IMR-90 (cell line): ENCODE measurements at regions not wholly inside any gene's neighbourhood (a gene's known extent, or its start where the extent isn't known, plus 50 kb on each side); places are given as distances from the start of the nearest gene placed in this dataset.

Source experiments
- ATAC-seq: fragments of 200-7000 bp; cut with Tn5 transposase; 2 replicates; pipeline ENCODE4 v1.9.1; 2020; ENCODE audit warnings: low read depth, mild to moderate bottlenecking, moderate library complexity
- BruUV-seq: library from RNA; stranded (reverse); fragments of 400-500 nt; replicated peaks from 2 replicates; lab custom pipeline; 2021; lab: Mats Ljungman, UMichigan
- CTCF ChIA-PET: fragments of 300-600 bp; formaldehyde crosslinking; extraction: SDS; loops from one replicate; lab custom pipeline; 2021; ENCODE audit warnings: antibody characterized with exemption; lab: Yijun Ruan, JAX
- POLR2A ChIA-PET: fragments of 300-600 bp; sonication (Branson Sonifier 250); formaldehyde crosslinking; loops from one replicate; lab custom pipeline; 2022; ENCODE audit warnings: antibody characterized with exemption; ENCODE audit not compliant: unreplicated experiment; lab: Charles Lee
- DNase-seq: peaks from one replicate; pipeline ENCODE4 v3.0.0; 2013
- H2AFZ ChIP-seq: replicated peaks from 2 replicates; pipeline ENCODE3; 2013; ENCODE audit warnings: low read length, mild to moderate bottlenecking; ENCODE audit not compliant: poor library complexity
- H2AK5ac ChIP-seq: 2 replicates; pipeline ENCODE4 v1.6.1; 2013; ENCODE audit warnings: low read depth, low read length, inconsistent platforms
- H2AK9ac ChIP-seq: replicated peaks from 2 replicates; pipeline ENCODE3; 2013; ENCODE audit warnings: mild to moderate bottlenecking, low read depth, low read length, moderate library complexity; ENCODE audit not compliant: poor library complexity
- H2BK120ac ChIP-seq: 2 replicates; pipeline ENCODE4 v1.6.1; 2013; ENCODE audit warnings: low read depth, low read length, inconsistent platforms
- H2BK15ac ChIP-seq: 3 replicates; pipeline ENCODE4 v1.6.1; 2013; ENCODE audit warnings: low read depth, low read length, inconsistent platforms
- H2BK20ac ChIP-seq: 2 replicates; pipeline ENCODE4 v1.6.1; 2013; ENCODE audit warnings: low read depth, mild to moderate bottlenecking, inconsistent platforms, low read length, moderate library complexity
- H2BK5ac ChIP-seq: 2 replicates; pipeline ENCODE4 v1.6.1; 2013; ENCODE audit warnings: mild to moderate bottlenecking, low read depth, low read length, inconsistent platforms; ENCODE audit not compliant: poor library complexity, severe bottlenecking
- H3K14ac ChIP-seq: replicated peaks from 2 replicates; pipeline ENCODE4 v1.6.1; 2013; ENCODE audit warnings: low read depth, low read length, inconsistent platforms
- H3K18ac ChIP-seq: 2 replicates; pipeline ENCODE4 v1.6.1; 2013; ENCODE audit warnings: low read depth, low read length, control low read depth
- H3K23ac ChIP-seq: 2 replicates; pipeline ENCODE4 v1.6.1; 2013; ENCODE audit warnings: low read depth, low read length, inconsistent platforms
- H3K27ac ChIP-seq: 2 replicates; pipeline ENCODE4 v1.5.1; 2013; ENCODE audit warnings: mild to moderate bottlenecking, control low read depth, low read length; ENCODE audit not compliant: insufficient read depth
- H3K27me3 ChIP-seq: 2 replicates; pipeline ENCODE4 v1.6.1; 2013; ENCODE audit warnings: low read length; ENCODE audit not compliant: control insufficient read depth, insufficient read depth
- H3K36me3 ChIP-seq: 2 replicates; pipeline ENCODE4 v1.6.1; 2013; ENCODE audit warnings: low read length, mixed read lengths; ENCODE audit not compliant: control insufficient read depth, insufficient read depth
- H3K4ac ChIP-seq: 2 replicates; pipeline ENCODE4 v1.6.1; 2013; ENCODE audit warnings: low read depth, low read length, inconsistent platforms
- H3K4me1 ChIP-seq: 2 replicates; pipeline ENCODE4 v1.6.1; 2013; ENCODE audit warnings: low read length, mixed read lengths; ENCODE audit not compliant: control insufficient read depth, insufficient read depth
- H3K4me2 ChIP-seq: 2 replicates; pipeline ENCODE4 v1.6.1; 2013; ENCODE audit warnings: low read depth, mild to moderate bottlenecking, control low read depth, low read length, moderate library complexity
- H3K4me3 ChIP-seq: 2 replicates; pipeline ENCODE4 v1.5.1; 2013; ENCODE audit warnings: low read depth, mild to moderate bottlenecking, control low read depth, low read length, moderate library complexity; ENCODE audit not compliant: insufficient read depth
- H3K56ac ChIP-seq: 2 replicates; pipeline ENCODE4 v1.6.1; 2013; ENCODE audit warnings: low read length, inconsistent platforms; ENCODE audit not compliant: insufficient read depth; ENCODE audit errors: extremely low read depth
- H3K79me1 ChIP-seq, 2 experiments: 2 replicates each; pipeline ENCODE4 v1.6.1; 2013; ENCODE audit warnings: low read length in 2 of 2, inconsistent platforms in 1 of 2, low read depth in 1 of 2
- H3K9ac ChIP-seq: 2 replicates; pipeline ENCODE4 v1.6.1; 2013; ENCODE audit warnings: low read depth, low read length, control low read depth
- H3K9me1 ChIP-seq: 2 replicates; pipeline ENCODE4 v1.6.1; 2013; ENCODE audit warnings: low read length, inconsistent platforms; ENCODE audit not compliant: insufficient read depth
- H3K9me3 ChIP-seq: 2 replicates; pipeline ENCODE4 v1.6.1; 2013; ENCODE audit warnings: low read length; ENCODE audit not compliant: control insufficient read depth, insufficient read depth
- H4K20me1 ChIP-seq: 2 replicates; pipeline ENCODE4 v1.6.1; 2013; ENCODE audit warnings: low read length, inconsistent platforms; ENCODE audit not compliant: insufficient read depth
- H4K5ac ChIP-seq: 2 replicates; pipeline ENCODE4 v1.6.1; 2013; ENCODE audit warnings: mild to moderate bottlenecking, low read depth, low read length, control low read depth
- H4K8ac ChIP-seq, 2 experiments: 2 replicates each; pipeline ENCODE4 v1.6.1; 2013; ENCODE audit warnings: low read depth in 2 of 2, low read length in 2 of 2, control low read depth in 1 of 2, inconsistent platforms in 1 of 2
- H4K91ac ChIP-seq: 2 replicates; pipeline ENCODE4 v1.6.1; 2013; ENCODE audit warnings: low read depth, low read length, inconsistent platforms; ENCODE audit not compliant: insufficient read depth
- CTCF ChIP-seq: conservative IDR thresholded peaks from 2 replicates; pipeline ENCODE4 v1.5.1; 2012; ENCODE audit warnings: mild to moderate bottlenecking, low read depth, low read length, improper control_type of control experiment
- MAFK ChIP-seq: IDR thresholded peaks from 2 replicates; pipeline ENCODE4 v1.6.1; 2012; ENCODE audit warnings: low read depth, low read length, improper control_type of control experiment
- MAZ ChIP-seq: IDR thresholded peaks from 2 replicates; pipeline ENCODE4 v1.6.1; 2012; ENCODE audit warnings: low read depth, mild to moderate bottlenecking, low read length, improper control_type of control experiment, moderate library complexity, borderline replicate concordance
- MXI1 ChIP-seq: IDR thresholded peaks from 2 replicates; pipeline ENCODE4 v1.6.1; 2012; ENCODE audit warnings: low read depth, mild to moderate bottlenecking, low read length, moderate library complexity, borderline replicate concordance
- NFE2L2 ChIP-seq: fragments of 150-350 bp; IDR thresholded peaks from 2 replicates; pipeline ENCODE4 v1.6.1; 2016; ENCODE audit warnings: low read depth, mild to moderate bottlenecking, low read length
- POLR2A ChIP-seq: IDR thresholded peaks from 2 replicates; pipeline ENCODE4 v1.6.1; 2012; ENCODE audit warnings: mild to moderate bottlenecking, low read depth, low read length
- RAD21 ChIP-seq: IDR thresholded peaks from 2 replicates; pipeline ENCODE4 v1.6.1; 2012; ENCODE audit warnings: low read length, improper control_type of control experiment
- SMC3 ChIP-seq: fragments of 150-350 bp; IDR thresholded peaks from 2 replicates; pipeline ENCODE4 v1.6.1; 2016; ENCODE audit warnings: low read depth, mild to moderate bottlenecking, antibody characterized with exemption, low read length, moderate library complexity
- WGBS, 2 experiments: methylation state at CpG; one replicate each; pipeline versions ENCODE4 v1.1.5 to v1.1.7; 2013; ENCODE audit warnings: missing lambda C conversion rate in 2 of 2; ENCODE audit not compliant: insufficient read length in 1 of 2; ENCODE audit errors: extremely low coverage in 2 of 2; 5-methylcytosine and 5-hydroxymethylcytosine counted together
- dilution Hi-C: fragments of 300-500 bp; cut with HindIII; formaldehyde crosslinking; loops from one replicate; pipeline ENCODE4 v1.14.3; 2018; ENCODE audit warnings: low sequenced_read_pairs; ENCODE audit not compliant: unreplicated experiment
- in situ Hi-C: fragments of 300-500 bp; cut with MboI; formaldehyde crosslinking; loops from 3 replicates; pipeline ENCODE4 v1.14.3; 2019; ENCODE audit warnings: low sequenced_read_pairs, inconsistent platforms, mixed read lengths
- intact Hi-C: fragments of 100-400 bp; cut with micrococcal nuclease; formaldehyde crosslinking; loops from 2 replicates; pipeline ENCODE4 v1.10.0; 2022

GRCh38 chr2:123687064-123687463 lies 338.0 kb upstream of the CNTNAP5 start:
- intact Hi-C loops: no loop called here

More at GRCh38 chr2:123687064-123687463, 338.0 kb upstream of the CNTNAP5 start:
- no peaks in the 10 kb centered on the region for H3K27me3 ChIP-seq
- BruUV-seq: no TSS peak
- dilution Hi-C loops (no loop called here), in situ Hi-C loops (no loop called here)
- no peak overlapping the region for H3K27ac ChIP-seq
- no peak overlapping the region for H2BK15ac ChIP-seq
- no peak overlapping the region for H4K8ac ChIP-seq
- H3K9me1 ChIP-seq: no peaks in the 10 kb centered on the region
- peaks cover 17% of the 10 kb centered on the region for H3K9me3 ChIP-seq
- no peak overlapping the region for H3K18ac ChIP-seq
- H3K14ac ChIP-seq: no peak overlapping the region
- TF ChIP-seq MAZ: no peak
- no peak for TF ChIP-seq RAD21
- no peak for TF ChIP-seq POLR2A
- no peak for TF ChIP-seq MAFK
- TF ChIP-seq MXI1: no peak
- TF ChIP-seq CTCF: no peak
- no peak for TF ChIP-seq SMC3
- no peak for TF ChIP-seq NFE2L2
- H3K4me2 ChIP-seq: no peak overlapping the region
- no peaks in the 10 kb centered on the region for H3K36me3 ChIP-seq
- POLR2A ChIA-PET: no interaction called here
- no peak for ATAC-seq
- DNase-seq: no peak
- no peak overlapping the region for H2BK120ac ChIP-seq
- CTCF ChIA-PET: no interaction called here
- no peaks in the 10 kb centered on the region for H3K79me1 ChIP-seq
- no peak overlapping the region for H3K9ac ChIP-seq
- no peak overlapping the region for H2BK5ac ChIP-seq
- H2BK20ac ChIP-seq: no peak overlapping the region
- no peak overlapping the region for H2AK5ac ChIP-seq
- no peaks in the 10 kb centered on the region for H4K20me1 ChIP-seq
- no peak overlapping the region for H2AK9ac ChIP-seq
- no peaks in the 10 kb centered on the region for H3K4me1 ChIP-seq
- H3K56ac ChIP-seq: no peak overlapping the region
- H4K5ac ChIP-seq: no peak overlapping the region
- H3K4me3 ChIP-seq: no peak overlapping the region
- H2AFZ ChIP-seq: no peak overlapping the region
- no peak overlapping the region for H4K91ac ChIP-seq
- H3K23ac ChIP-seq: no peak overlapping the region
- no peak overlapping the region for H3K4ac ChIP-seq
- WGBS, 2 experiments: no CpG with 5 or more reads among the region's 11 CpGs
